ENCODE measurements at regions not wholly inside any gene's neighbourhood (a gene's known extent, or its start where the extent isn't known, plus 50 kb on each side); places are given as distances from the start of the nearest gene placed in this dataset.

DNA sequence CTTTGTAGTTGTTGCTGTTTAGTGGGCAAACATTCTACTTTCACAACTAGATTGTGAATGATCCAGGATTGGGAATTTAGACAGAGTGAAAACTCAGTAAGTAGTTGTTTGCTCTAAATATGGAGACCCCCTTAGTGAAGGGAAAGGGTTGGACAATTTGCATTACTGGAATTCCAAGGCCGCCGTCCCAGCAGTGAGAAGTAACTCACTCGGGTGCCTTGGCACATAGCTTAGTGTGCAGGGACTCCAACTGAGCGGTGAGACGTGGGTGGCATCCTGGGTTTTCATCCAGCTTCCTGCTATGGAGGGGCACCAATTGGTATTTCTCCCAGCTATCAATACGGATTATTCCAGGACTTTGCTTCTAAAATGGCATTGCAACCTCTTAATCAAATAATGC is 69.7 kb upstream of the FCN1 start:
- no peak for DNase-seq (ENCODE audit: low spot score)

DNA sequence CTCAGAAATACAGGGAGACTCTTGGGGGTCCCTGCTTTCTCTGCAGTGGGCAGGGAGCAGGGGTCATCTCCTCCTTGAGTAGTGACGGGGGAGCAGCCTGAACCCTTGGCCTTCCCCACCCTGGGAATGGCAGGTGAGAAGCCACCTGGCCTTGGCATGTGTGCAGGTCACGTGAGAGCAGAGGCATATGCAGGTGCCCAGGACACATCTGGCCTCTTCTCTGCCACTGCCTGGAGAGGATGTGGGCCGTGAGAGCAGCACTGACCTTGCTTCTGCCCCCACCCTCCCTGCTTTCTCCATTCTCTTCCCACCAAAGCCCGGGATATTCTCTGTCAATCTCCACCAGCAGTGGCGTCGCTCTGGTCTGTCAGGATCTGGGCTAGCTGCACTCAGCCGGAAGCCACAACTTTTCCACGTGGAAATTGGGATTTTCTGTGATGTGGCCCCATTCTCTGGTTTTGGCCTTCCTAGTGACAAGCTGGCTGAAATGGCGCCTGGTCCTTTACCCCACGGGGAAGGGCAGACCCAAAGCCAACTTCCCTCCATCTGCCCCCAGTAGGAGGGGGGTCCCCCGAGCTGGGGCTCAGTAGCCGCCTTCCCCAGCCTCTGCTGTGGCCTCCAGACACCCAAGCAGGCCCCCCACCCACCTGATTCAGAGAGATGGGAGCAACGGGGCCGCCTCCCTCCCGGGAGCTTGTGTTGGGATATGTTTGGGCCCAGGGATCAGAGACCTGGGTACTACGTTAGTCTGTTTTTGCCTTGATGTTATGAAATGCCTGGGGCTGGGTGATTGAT is 70.4 kb upstream of the FCN1 start:
- no peak for DNase-seq (ENCODE audit: low spot score)

DNA sequence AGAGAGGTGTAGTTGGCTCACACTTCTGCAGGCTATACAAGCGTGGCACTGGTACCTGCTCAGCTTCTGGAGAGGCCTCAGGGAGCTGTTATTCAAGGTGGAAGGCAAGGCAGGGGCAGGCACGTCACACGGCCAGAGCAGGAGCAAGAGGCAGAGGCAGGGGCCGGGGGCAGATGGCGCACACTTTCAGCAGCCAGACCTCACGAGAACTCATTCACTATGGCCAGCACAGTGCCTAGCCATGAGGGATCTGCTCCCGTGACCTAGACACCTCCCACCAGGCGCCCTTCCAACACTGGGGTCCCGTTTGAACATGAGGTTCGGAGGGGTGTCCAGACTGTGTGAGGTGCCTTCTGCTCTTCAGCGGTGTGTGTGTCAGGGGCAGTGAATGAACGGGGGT is 71.0 kb upstream of the FCN1 start:
- DNase-seq (ENCODE audit: low spot score), result no peak

DNA sequence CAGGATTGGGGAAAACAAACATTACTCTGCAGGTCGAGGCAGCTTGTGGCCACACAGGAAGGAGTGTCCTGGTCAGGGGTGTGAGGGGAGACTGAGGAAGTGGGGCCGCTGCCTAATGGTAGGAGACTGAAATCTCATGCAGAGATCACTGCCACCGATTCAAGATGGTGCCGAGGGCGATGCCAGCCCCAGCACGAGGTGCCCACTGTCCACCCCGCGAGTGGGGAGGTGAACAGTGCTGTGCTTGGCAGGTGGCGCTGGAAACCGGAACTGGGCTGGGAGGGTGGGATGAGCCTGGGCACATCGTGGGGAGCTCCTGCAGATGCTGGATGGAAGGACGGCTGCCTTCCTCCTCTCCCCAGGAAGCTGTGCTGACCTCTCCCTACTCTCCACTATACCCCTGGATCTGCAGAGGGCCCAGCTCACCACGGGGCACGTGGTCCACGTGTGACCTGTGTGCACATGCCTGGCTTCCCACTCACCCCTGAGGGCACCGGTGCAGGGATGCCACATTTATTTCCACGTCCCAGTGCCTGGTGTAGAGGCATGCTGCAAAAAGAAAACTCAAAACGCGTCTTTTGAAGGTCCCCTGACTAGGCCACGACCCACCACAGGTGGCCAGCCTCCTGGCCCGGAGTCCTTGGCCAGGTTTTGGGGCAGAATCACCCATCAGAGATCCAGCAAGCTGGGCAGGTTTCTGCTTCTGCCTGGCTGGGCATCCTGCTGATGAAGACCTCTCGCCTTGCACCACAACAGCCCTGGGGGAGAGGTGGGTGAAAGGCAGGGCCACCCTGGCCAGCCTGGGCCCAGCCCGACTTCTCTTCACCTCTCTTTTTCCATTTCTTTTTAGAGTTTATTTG is 71.7 kb upstream of the FCN1 start:
- no peak for DNase-seq (ENCODE audit: low spot score)

DNA sequence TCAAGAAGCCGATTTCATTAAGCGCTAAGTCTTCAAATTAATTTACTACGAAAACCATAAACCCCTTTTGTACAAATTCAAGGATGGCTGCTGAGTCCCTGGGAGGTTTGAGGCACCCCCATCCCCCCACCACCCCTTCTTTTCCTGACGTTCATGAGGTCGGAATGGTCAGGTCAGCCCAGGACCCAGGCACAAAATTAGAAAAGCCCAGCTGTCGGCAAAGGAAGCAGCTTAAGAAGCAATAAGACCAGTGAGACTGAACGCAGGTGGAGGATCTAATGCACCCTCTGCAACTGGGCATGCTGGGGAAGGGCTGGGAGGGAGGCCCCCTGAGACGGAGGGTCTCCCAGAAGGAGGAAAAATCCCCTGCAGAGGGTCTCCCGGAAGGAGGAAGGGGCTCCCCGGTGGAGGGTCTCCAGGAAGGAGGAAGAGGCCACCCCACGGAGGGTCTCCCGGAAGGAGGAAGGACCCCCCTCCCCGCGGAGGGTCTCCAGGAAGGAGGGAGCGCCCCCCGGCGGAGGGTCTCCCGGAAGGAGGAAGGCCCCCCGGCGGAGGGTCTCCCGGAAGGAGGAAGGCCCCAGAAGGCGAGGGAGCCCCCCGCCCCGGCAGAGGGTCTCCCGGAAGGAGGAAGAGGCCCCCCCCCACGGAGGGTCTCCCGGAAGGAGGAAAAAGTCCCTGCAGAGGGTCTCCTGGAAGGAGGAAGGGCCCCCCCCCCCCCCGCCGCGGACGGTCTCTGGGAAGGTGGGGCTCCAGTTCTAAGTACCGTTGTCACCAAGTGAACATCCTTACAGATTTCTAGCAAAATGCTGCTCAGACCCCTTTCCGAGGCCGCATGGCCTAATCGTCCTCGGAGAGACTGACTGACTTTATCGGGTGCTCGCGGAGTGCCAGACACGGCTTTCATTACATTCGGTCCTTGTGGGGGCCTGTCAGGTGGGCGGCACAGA is 74.4 kb upstream of the FCN1 start:
- no peak for DNase-seq (ENCODE audit: low spot score)

DNA sequence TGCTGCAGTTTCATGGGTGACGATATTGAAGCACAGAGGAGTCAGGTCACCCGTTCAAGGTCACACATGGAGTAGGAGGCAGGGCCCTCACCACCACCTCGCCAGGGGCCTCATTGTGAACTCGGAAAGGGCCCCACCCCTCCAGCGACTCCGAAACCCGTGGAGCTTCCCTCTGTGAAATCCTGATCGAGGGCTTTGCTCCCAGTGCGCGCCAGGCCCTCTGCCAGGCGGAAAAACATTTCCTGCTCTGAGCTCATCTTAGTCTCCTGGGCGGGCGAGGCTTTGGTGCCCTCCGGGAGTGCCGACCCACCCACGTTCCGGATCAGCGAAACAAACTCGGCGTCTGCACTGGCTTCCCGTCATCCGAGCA is 75.0 kb upstream of the FCN1 start:
- no peak for DNase-seq (ENCODE audit: low spot score)

DNA sequence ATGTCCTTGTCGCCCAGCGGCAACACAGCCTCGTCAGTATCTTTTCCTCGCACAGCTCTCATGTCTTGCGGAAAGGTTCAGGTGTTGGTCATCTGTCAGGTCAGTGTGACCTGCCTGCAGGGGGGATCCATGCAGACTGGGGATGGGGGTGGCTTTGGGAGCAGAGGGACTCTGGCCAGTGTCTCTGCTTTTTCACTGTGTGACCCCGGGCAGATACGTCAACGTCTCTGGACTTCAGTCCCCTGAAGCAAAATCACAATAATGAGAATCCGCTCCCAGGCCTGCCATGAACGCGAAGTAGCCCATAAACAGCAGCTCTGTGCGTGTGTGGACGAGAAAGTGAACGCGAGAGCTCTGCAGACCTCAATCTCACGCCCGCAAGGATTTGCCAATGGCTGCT is 75.7 kb upstream of the FCN1 start:
- DNase-seq (ENCODE audit: low spot score), result no peak

DNA sequence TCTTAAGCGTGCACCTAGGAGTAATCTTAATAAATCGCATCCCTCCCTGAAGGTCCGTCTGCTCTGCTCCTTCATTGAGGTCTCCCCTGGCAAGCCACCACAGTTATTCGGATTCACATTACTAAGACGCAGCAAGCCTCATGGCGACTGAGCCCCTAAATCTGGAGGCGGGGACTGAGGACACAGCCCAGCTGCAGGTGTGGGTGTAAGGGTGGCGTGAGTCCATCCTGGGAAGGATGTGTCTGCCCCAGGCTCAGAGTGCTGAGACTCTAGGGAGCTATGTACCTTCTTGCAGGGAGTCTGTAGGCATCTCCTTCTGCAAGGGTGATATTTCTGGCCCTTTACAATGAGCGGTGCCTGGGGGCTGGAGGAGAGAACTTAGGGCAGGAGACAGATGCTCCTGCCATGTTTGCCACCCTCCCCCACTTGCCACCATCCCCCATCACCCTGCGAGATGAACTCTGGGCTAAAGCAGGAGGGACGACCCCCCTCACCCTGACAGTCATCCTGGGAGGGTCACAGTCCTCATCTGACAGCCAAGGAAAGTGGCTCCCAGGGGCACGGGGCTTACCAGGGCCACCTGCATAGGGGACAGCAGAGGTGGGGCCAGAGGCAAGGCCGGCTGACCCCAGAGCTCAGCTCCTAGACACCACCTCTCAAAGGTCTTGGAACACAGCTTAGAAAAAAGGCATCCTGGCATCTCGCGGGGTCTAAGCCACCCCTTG is 76.4 kb upstream of the FCN1 start:
- DNase-seq (ENCODE audit: low spot score), result no peak

DNA sequence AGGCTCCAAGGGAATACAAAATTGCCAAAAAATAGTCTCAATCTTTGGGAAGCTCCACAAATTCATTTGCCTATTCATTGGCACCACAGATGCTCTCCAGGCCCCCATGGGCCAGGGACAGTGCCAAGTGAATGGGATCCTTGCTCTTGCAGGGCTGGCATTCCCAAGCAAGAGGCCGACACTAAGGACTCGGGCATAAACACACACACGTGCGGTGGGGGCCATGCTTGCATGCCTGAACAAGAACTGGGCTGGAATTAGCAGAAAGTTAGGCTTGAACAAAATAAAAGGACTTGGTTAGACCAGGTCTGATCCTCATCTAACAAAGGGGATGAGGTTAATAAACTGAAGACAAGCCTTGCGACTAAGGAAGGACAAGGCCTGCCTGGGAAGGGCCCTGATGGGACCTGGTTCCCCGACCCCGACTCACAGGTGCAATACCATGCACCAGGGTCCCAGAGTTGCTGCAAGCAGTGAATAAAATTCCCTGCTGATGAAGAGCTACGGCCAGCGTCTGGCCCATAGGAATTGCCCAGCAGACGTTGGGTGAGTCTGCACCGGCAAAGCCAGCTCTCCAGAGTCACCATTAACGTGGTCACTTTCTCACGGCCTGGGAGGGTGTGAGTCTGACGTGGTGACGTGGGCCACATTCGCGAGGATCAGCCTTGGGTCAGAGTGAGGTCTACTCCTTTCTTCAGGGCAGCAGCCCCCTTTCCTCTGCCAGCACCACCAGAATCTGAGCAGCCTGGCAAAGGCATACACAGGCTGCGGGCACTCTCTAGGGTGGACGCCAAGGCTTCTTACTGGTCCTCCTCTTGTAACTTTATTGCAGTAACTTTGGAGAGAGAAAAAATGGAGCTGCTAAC is 77.4 kb upstream of the FCN1 start:
- no peak for DNase-seq (ENCODE audit: low spot score)

DNA sequence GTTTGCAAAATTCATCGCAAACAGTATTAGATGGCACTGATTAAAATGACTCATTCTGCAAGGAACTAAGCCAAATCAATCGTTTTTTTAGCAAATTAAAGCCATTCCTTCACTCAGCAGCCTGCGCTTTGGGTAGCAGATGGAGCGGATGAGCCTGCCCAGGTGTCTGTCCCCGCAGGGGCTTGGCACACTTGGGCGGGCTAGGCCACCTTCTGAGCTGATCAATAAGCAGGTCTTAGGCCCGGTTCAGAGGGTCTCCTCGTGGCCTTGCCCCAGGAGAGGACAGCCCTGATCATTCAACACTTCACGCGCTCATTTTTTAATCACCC is 78.0 kb upstream of the FCN1 start:
- no peak for DNase-seq (ENCODE audit: low spot score)

DNA sequence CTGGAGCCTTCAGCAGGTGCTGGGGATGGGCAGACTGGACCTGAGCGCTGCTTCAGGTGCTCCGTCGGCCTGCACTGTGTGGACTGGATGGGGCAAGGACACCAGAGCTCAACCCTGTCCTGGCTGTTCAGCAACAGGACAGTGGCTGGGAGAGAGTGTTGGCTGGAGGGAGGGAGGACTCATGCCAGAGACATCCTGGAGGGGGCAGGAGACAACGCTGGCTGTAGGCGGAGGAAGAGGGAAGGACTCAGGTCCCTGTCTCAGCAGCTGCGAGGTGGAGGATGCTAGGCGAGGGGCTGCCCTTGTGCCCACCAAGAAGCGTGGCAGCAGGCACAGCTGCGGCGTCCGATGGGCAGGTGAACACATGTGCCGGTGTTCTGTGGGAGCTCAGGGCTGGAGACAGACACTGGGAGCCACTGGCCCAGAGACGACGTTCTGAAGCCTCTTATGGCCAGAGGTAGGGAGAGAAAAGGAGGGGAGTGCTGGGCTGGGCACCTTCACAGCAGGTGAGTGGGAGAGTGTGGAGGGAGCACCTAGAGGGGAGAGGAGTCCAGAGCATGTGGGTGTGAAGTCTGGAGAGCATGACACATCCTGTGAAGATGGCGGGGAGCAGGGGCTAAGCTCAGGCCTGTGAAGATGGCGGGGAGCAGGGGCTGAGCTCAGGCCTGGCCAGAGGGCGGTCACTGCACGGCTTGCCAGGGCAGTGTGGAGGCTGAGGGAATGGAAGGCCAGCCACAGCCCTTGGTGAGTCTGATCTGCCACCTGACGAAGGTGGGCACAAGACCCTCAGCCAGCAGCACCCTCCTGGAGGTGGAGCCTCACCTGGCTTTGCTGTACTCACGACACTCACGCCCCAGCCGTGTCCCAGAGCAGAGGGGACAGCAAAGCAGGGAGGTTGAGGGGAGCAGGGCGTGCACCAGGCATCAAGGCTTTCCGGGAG is 79.1 kb upstream of the FCN1 start:
- no peak for DNase-seq (ENCODE audit: low spot score)

DNA sequence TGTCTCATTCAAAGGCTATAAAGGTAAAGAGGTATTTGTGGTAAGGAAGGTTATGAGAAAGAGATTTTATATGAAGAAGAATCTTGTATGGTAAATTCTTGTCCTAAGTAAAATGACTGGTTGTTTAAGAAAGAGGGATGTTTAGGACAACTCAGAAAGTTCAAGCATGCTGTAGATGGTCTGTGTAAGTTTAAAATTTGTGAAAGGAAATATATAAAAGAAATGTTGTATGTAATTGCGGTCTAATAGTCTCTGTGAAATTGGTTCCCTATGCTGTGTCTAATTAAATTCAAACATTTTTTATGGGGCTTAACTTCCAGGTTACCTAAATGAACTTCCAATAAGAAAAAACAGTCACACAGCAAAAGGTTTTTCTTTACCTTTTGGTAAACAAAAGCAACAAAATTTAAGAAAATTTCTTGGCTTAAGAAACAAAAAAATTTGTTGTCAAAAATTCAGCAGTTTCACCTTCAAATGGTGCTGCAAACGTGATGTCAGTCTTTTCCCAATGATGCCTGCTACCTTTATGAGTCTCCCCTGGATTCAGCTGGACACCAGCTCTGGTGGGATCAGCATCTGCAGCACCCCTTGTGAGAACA is 83.0 kb upstream of the FCN1 start:
- DNase-seq (ENCODE audit: low spot score), result no peak

DNA sequence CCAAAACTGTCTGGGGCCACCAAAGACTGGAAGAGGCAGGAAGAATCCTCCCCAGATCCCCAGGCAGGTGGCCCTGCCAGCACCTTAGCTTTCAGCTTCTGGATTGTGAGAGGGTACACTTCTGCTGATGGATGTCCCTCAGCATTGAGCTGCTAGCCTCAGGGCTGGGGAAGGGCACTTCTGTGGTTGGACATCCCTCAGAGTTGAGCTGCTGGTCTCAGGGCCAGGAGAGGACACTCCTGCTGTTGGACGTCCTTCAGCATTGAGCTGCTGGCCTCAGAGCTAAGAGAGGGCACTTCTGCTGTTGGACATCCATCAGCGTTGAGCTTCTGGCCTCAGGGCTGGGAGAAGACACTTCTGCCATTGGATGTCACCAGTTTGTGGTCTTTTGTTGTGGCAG is 83.8 kb upstream of the FCN1 start:
- no peak for DNase-seq (ENCODE audit: low spot score)

DNA sequence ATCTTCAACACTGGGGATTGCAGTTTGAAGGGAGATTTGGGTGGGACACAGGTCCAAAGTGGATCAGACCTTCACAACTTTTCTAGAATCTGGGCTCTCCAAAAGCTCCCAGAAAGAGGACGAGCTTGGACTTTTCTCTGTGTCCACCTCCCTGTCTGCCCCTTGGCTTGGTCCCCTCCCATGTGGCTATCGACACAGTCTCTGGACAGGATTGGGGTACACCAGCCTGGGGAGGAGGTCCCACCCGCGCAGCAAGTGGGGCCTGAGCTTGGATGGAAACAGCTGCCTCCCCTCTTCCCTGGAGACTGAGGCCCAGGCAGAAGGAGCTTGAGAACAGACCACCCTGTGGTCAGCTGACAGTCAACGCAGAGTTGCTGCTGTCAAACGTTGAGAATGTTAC is 84.6 kb upstream of the FCN1 start:
- no peak for DNase-seq (ENCODE audit: low spot score)

DNA sequence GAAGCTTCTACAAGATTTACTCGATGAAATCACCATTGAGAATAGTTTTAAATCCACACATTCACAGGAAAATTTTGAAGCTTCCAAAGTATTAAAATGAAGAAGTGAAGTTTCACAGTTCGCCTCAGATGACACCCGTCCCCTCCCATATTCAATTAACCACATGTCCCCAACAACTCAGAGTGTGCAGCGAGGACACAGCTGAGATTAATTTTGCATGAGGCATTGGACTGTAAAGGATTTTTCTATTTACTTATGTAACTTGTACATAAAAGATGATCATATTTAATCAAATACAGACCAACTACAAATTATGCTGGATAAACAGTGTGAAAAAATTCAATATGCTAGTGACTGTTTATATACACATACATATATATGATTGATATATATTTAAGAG is 84.7 kb upstream of the OLFM1 start:
- DNase-seq (ENCODE audit: low spot score), result no peak

DNA sequence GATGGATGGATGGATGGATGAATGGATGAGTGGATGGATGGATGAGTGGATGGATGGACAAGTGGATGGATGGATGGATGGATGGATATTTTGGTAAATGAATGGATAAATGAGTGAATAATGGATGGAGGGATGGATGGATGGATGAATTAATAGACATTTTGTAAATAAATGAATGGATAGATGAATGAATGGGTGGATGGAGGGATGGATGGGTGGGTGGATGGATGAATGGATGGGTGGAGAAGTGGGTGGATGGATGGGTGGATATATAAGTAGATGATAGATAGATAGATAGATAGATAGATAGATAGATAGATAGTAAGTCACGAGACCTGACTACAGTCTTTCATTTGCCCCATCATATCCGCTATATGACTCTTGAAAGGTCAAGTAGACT is 82.7 kb upstream of the OLFM1 start:
- DNase-seq (ENCODE audit: low spot score), result no peak

DNA sequence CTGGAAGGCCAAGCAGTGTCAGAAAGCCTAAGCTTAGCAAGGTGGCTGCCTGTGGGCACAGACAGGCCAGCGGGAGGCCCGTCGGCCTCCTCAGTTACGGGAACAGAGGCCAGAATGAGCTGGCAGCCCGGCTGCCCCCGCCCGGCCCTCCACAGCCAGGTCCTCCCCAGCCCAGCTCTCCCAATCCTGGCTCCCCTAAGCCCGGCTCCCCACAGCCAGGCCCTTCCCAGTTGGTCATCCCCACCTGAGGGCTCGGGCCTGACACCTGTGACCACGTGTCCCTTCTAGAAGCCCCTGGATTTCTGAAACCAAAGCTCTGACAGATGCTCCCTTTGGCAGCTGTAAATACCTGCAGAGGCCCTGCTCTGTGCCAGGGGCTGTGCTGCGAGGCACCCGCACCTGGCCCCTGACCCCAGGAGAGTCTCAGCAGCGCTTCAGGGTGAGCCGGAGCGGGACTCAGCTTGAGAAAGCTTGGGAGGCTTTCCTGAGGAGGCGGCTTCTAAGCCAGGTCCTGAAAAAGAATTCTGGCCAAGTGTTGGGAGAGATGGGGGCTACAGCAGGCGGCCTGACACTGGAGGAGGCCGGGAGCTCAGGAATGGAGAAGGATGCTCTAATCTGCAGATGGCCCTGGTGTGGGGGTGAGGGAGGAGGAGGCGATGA is 80.4 kb upstream of the OLFM1 start:
- DNase-seq (ENCODE audit: low spot score), result no peak

DNA sequence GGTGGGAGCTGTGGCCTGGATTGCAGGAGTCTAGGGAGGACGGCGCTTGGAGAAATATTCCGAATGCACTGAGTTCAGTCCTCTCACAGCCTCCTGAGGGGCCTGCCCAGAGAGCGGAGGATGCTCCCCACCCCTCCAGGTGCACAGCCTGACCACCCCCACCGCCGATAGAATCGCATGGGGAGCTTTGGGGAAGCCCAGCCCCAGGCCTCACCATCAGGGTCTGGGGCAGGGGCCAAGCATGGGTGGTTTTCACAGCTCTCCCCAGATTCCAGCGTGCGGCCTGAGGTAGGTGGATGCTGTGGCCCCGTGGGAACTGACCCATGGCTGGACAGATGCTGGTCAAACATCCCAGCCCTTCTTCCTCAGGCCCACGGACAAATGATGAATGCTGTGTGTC is 79.9 kb upstream of the OLFM1 start:
- no peak for DNase-seq (ENCODE audit: low spot score)

DNA sequence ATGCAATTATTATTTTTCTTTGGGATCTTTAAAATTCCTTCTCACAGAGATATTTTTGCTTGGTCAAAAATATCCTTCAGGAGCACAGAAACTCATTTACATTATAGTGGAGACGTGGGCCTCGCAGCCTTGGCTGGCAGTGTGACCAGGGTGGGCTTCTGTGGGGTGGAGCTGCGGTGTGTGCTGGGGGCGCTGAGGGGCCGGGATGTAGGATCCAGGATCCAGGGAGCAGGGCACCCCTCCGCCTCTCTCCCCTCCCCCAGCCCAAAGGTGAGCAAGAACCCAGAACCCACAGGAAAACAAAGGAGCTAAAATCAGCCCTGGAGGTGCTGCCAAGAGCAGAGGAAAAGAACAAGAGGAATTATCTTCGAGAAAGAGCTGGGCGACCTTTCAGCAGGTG is 79.1 kb upstream of the OLFM1 start:
- no peak for DNase-seq (ENCODE audit: low spot score)

Measured in A172 (cell line).